Fibroblast of mammary gland (primary cell): ENCODE measurements at regions not wholly inside any gene's neighbourhood (a gene's known extent, or its start where the extent isn't known, plus 50 kb on each side); places are given as distances from the start of the nearest gene placed in this dataset.
"Not testable (repeated sequence)": the region's sequence is repeated elsewhere in the genome, so short reads cannot be mapped to it uniquely, and the experiment has no call there.

ENCODE experiments used
- DNase-seq: peaks from one replicate; pipeline ENCODE4 v3.0.0-alpha.2; 2010; ENCODE audit warnings: low read depth
- H3K4me3 ChIP-seq: 2 replicates; pipeline ENCODE4 v1.5.1; 2011; ENCODE audit warnings: low read depth, mild to moderate bottlenecking, low read length, moderate library complexity; ENCODE audit not compliant: control insufficient read depth
- TF ChIP-seq, protein P1 (sequence below): conservative IDR thresholded peaks from 2 replicates; pipeline ENCODE4 v1.5.1; 2011; ENCODE audit warnings: low read depth, low read length, inconsistent platforms; ENCODE audit not compliant: control insufficient read depth, insufficient read depth

DNA sequence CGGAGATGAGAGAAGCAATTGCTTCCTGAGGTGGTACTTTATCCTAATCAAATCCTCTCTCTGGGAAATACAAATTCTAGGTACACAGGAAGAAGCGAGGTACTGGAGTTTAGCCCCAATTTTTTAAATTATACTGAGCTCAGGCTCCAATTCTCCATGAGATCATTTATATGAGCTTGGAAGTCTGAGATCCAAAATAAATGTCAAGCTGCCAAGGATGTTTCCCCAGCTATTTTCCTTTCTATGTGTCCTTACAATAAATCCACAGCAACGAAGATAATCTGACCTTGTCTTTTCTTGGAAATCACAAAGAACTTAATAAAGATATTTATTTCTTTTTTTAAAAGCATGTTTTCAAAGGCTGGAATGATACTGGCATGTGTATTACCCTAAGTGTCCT is 597.3 kb downstream of the GABRG2 start:
- H3K4me3 ChIP-seq: no peak overlapping the region
- TF ChIP-seq, protein P1, sequence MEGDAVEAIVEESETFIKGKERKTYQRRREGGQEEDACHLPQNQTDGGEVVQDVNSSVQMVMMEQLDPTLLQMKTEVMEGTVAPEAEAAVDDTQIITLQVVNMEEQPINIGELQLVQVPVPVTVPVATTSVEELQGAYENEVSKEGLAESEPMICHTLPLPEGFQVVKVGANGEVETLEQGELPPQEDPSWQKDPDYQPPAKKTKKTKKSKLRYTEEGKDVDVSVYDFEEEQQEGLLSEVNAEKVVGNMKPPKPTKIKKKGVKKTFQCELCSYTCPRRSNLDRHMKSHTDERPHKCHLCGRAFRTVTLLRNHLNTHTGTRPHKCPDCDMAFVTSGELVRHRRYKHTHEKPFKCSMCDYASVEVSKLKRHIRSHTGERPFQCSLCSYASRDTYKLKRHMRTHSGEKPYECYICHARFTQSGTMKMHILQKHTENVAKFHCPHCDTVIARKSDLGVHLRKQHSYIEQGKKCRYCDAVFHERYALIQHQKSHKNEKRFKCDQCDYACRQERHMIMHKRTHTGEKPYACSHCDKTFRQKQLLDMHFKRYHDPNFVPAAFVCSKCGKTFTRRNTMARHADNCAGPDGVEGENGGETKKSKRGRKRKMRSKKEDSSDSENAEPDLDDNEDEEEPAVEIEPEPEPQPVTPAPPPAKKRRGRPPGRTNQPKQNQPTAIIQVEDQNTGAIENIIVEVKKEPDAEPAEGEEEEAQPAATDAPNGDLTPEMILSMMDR: no peak
- no peak for DNase-seq

- DNase-seq: no peak
- TF ChIP-seq, protein P1: no peak
- H3K4me3 ChIP-seq: no peak overlapping the region
Observed at GRCh38 chr5:162668926-162669325, 601.4 kb downstream of the GABRG2 start.

DNA sequence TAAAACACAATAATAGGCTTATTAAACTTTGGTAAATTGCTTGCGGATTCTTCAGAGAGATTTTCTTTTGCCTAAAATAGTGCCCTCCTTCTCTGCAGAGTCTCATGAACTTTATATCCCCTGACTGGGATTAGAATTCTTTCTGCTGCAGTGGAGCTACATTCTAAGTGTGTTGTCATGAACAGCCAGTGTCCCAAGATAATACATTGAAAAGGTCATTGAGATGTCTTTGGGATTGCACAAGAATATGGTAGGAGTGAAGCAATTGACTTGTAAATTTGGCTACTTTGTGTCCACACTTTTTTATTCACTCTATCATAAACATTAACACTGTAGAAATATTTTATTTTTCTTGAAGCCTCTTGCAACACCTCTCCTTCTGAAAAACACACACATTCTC is 604.5 kb downstream of the GABRG2 start:
- TF ChIP-seq, protein P1: no peak
- no peak for DNase-seq
- H3K4me3 ChIP-seq: no peak overlapping the region

- TF ChIP-seq, protein P1: no peak
- DNase-seq: no peak
- no peak overlapping the region for H3K4me3 ChIP-seq
Observed at GRCh38 chr5:162683284-162683683, 615.7 kb downstream of the GABRG2 start.

- TF ChIP-seq, protein P1: no peak
- H3K4me3 ChIP-seq: no peak overlapping the region
- DNase-seq: no peak
Observed at GRCh38 chr5:162684145-162684544, 616.6 kb downstream of the GABRG2 start.

DNA sequence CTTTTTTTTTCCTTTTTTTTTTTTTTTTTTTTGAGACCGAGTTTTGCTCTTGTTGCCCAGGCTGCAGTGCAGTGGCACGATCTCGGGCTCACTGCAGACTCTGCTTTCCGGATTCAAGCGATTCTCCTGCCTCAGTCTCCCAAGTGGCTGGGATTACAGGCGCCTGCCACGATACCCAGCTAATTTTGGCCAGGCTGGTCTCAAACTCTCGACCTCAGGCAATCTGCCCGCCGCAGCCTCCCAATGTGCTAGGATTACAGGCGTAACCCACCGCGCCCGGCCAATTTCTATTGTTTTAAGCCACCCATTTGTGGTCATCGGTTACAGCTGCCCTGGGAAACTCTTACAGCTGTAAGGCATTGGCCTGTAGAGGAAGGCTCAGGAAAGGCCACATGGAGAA is 617.7 kb downstream of the GABRG2 start:
- DNase-seq: no peak
- TF ChIP-seq, protein P1: no peak

DNA sequence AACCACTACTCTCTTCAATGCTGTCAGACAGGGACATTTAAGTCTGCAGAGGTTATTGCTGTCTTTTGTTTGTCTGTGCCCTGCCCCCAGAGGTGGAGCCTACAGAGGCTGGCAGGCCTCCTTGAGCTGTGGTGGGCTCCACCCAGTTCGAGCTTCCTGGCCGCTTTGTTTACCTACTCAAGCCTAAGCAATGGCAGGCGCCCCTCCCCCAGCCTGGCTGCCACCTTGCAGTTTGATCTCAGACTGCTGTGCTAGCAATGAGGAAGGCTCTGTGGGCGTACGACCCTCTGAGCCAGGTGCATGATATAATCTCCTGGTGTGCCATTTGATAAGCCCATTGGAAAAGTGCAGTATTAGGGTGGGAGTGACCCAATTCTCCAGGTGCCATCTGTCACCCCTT is 628.7 kb downstream of the GABRG2 start:
- H3K4me3 ChIP-seq, DNase-seq: not testable (repeated sequence)

More for the DNA sequence above, 617.7 kb downstream of the GABRG2 start:
- H3K4me3 ChIP-seq: no peak overlapping the region
